LNCAP (cell line): ENCODE measurements at regions not wholly inside any gene's neighbourhood (a gene's known extent, or its start where the extent isn't known, plus 50 kb on each side); places are given as distances from the start of the nearest gene placed in this dataset.

ENCODE experiments used
- TF ChIP-seq, protein P1 (sequence below): fragments of 450-650 bp; IDR thresholded peaks from 2 replicates; pipeline ENCODE4 v1.5.1; 2017; ENCODE audit warnings: mild to moderate bottlenecking

DNA sequence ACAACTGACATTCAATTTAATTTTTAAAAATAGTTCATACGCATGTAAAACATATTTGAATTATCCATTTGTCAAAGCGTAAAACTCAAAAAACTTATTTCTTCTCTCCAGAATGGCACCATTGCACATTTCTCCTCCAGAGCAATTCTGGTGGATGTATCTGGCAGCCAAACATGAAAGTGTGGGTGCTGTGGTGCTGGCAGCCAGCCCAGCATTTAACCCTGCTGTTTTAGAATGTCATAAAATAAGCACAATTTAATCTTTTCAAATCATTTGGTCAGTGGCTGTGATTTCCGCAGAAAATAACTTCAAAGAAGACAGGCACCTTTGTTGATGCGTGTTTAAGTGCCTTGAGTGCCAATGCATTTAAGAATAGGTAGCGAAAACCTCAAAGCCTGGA lies 302.7 kb upstream of the MEOX2 start:
- TF ChIP-seq, protein P1, sequence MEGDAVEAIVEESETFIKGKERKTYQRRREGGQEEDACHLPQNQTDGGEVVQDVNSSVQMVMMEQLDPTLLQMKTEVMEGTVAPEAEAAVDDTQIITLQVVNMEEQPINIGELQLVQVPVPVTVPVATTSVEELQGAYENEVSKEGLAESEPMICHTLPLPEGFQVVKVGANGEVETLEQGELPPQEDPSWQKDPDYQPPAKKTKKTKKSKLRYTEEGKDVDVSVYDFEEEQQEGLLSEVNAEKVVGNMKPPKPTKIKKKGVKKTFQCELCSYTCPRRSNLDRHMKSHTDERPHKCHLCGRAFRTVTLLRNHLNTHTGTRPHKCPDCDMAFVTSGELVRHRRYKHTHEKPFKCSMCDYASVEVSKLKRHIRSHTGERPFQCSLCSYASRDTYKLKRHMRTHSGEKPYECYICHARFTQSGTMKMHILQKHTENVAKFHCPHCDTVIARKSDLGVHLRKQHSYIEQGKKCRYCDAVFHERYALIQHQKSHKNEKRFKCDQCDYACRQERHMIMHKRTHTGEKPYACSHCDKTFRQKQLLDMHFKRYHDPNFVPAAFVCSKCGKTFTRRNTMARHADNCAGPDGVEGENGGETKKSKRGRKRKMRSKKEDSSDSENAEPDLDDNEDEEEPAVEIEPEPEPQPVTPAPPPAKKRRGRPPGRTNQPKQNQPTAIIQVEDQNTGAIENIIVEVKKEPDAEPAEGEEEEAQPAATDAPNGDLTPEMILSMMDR: no peak

DNA sequence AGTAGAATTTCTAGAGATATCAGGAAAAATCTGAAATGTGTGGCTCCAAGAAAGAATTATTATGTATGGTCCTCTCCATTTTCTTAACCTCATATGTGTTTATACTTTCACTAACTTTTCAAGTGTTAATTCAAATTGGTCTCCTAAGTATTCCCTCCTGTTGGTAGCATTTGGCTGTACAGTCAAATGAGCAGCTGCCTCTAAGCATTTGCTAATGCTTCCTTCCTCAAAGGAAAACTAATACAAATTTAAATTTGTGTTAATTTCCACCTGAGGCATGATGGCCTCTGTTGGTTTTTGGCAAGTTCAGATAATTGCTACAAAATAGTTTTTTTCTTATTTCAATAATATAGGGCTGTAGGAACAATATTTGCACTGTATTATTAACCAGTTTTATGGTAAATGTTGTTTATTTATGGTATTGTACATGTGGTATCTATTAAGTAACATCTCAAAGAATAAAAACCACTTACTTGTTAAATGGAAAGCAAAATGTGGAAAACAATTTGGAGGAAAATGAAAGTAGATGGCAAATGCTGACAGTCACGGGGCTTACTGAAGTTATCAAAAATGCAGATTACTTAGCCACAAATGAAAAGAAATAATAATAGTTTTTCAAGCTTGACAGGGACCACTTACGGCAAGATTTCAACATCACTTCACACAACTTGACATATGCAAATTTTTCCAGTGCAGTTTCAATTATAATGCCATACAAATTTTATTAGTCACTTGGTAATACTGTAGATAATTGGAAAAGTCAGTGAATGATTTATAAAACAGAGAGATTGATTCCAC lies 299.3 kb upstream of the MEOX2 start:
- TF ChIP-seq, protein P1: no peak

DNA sequence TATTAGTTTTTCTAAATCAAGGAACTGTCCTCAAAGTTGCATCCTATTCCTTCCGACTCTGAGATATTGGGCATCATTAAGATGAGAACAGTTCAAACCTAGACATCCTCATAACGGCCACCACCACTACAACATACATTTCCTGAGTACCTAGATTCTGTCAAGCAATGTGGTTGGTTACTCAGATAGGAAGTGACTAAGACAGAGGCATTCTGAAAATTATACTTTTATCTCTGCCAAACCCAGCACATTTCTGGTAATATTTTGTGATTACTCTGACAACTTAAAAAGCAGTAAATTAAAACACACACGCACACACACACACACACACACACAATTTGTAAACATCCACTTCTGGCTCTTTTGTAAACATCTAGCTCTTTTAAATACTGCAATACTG lies 291.2 kb upstream of the MEOX2 start:
- TF ChIP-seq, protein P1: no peak

DNA sequence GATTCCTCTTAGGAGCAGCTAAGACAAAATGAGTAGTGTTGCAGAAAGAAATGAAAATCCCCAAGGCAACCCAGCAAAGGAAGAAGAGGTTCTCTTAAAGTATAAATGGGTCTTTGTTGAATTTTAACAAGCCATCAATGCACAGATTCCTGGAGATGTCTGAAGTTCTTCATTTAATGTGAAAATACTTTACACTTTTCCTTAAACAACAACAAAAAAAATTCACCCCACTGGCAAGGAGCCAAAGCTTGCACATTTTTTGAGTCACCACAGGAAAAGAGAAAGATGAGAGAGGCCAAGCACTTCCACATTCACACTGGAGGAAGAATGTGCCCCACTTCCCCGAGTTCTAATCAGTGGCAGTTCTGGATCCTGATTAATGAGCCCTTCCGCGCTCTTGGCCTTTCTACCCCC lies 286.4 kb upstream of the MEOX2 start:
- TF ChIP-seq, protein P1: no peak

DNA sequence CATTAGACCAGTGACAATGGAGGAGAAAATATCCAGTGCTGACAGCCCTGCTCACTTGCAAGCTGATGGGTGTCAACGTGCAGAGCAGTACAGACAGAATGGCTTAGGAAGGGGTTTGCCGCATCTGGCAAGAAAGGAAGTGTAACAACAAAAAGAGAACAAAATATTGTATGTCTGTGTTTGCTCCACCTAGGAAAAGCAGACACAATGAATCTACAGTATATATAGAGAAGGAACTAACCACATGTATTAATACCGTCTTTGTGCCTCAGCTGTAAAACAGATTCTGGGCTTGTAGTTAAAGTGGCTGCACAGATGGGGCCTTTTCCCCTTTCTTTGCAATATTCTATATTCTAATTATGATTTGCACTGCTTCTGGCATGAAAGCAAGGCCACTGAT lies 281.1 kb upstream of the MEOX2 start:
- TF ChIP-seq, protein P1: no peak

DNA sequence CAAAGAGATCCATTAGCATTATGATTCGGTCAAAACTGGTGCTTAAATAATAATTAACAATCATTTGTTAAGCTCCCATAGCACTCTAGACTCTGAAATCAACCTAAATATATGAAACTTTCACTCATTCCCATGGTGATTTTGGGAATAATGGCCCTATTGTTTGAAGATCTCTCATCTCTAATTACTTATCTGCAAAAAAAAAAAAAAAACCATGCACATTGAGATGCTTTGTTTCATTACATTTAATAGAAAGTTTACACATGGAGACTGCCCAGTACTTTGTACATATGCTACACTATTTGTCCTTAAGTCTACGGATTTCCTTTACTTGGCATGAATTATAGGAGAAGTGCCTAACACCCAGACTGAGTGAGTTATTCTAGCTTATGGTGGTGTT lies 280.6 kb upstream of the MEOX2 start:
- TF ChIP-seq, protein P1: no peak

DNA sequence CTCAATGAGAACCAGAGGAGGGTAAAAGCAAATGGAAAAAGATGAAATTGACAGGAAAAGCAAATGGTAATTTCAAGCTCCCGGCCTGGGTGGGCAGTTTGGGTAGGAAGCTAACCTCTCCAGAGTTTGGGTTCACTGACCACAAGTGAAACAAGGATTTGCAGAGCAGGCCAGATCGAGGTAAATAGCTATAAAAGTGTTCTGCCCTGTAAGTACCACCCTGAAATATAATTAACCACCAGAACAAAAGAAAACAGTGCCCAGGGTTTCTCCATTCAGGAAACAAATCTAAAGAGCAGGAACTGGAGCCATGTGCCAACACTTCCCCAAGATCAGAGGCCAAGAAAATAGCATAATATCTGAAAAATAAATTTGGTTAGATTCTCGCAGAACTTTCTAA lies 276.7 kb upstream of the MEOX2 start:
- TF ChIP-seq, protein P1: no peak
